Body of pancreas (tissue), 4 donors: ENCODE measurements at regions not wholly inside any gene's neighbourhood (a gene's known extent, or its start where the extent isn't known, plus 50 kb on each side); places are given as distances from the start of the nearest gene placed in this dataset.

Experiments
- ATAC-seq: fragments of 150-250 bp; one replicate; pipeline ENCODE4 v1.9.1; 2016
- DNase-seq, 4 donors: peaks; one replicate each; pipeline ENCODE4 v3.0.0-alpha.2; 2019
- H3K27ac ChIP-seq, 4 donors: fragments of 200-600 bp; sonication (generic); 1 replicate in 3 of 4; 2 replicates in 1 of 4; pipeline versions ENCODE4 v1.5.1 to v1.6.1; 2016 to 2019; ENCODE audit warnings: mild to moderate bottlenecking in 1 of 4, mixed read lengths in 1 of 4, moderate library complexity in 1 of 4
- H3K27me3 ChIP-seq, 2 donors: fragments of 200-600 bp; sonication (generic); one replicate each; pipeline ENCODE4 v1.6.0; 2016; ENCODE audit warnings: mild to moderate bottlenecking in 1 of 2
- H3K36me3 ChIP-seq, 2 donors: fragments of 200-600 bp; sonication (generic); replicated peaks in 1 of 2; 2 replicates each; pipeline ENCODE4 v1.5.1; 2016; ENCODE audit warnings: low read depth in 2 of 2; ENCODE audit not compliant: insufficient read depth in 1 of 2
- H3K4me1 ChIP-seq: fragments of 200-600 bp; sonication (generic); one replicate; pipeline ENCODE4 v1.6.0; 2016
- H3K4me3 ChIP-seq, 2 donors: fragments of 200-600 bp; sonication (generic); 1 replicate in 1 of 2; 2 replicates in 1 of 2; pipeline ENCODE4 v1.5.1; 2016 to 2019
- H3K9me3 ChIP-seq, 3 donors: fragments of 200-600 bp; sonication (generic); 1 replicate in 2 of 3; 2 replicates in 1 of 3; pipeline ENCODE4 v1.5.1; 2016
- CTCF ChIP-seq, 7 experiments: fragments of 450-650 bp in 4 of 7; fragments of 200-600 bp in 3 of 7; sonication (generic) in 3 of 7; IDR thresholded peaks; one replicate each; pipeline ENCODE4 v1.5.1; 2016 to 2019; ENCODE audit warnings: antibody characterized with exemption in 7 of 7
- POLR2A ChIP-seq, 3 donors: fragments of 450-650 bp; IDR thresholded peaks; one replicate each; pipeline ENCODE4 v1.6.1; 2016; ENCODE audit warnings: antibody characterized with exemption in 3 of 3, mild to moderate bottlenecking in 2 of 3
- WGBS, 2 donors: methylation state at CpG; one replicate each; pipeline ENCODE4 v1.1.5; 2017; 5-methylcytosine and 5-hydroxymethylcytosine counted together
- intact Hi-C: fragments of 100-400 bp; cut with DNase I; formaldehyde crosslinking; loops from one replicate; pipeline ENCODE4 v1.15.1; 2023

GRCh38 chr1:80706526-80706925, 1094.2 kb upstream of the ADGRL2 start:
- Histone ChIP-seq H3K9me3 (no peaks in the 10 kb centered on the region), H3K4me3 (no peak overlapping the region), H3K27ac (no peak overlapping the region), H3K27me3 (no peaks in the 10 kb centered on the region), H3K36me3 (no peaks in the 10 kb centered on the region), H3K4me1 (no peaks in the 10 kb centered on the region)
- 63 to 74% methylated on average over 1 of the region's 1 CpG for WGBS, 2 donors
- TF ChIP-seq POLR2A (IDR thresholded peaks at IDR 0.05) (no peak), CTCF (IDR thresholded peaks at IDR 0.05) (no peak)
- ATAC-seq (no peak), DNase-seq (no peak)
- intact Hi-C loops = no loop called here

GRCh38 chr1:80678438-80678837, 1122.3 kb upstream of the ADGRL2 start:
- no peak for DNase-seq
- H3K27me3 ChIP-seq = no peaks in the 10 kb centered on the region
- no peak for ATAC-seq
- H3K4me3 ChIP-seq = no peak overlapping the region
- intact Hi-C loops = no loop called here
- TF ChIP-seq CTCF (IDR thresholded peaks at IDR 0.05) = no peak
- TF ChIP-seq POLR2A (IDR thresholded peaks at IDR 0.05) = no peak
- H3K27ac ChIP-seq = no peak overlapping the region
- no peaks in the 10 kb centered on the region for H3K4me1 ChIP-seq
- no peaks in the 10 kb centered on the region for H3K36me3 ChIP-seq
- H3K9me3 ChIP-seq = no peaks in the 10 kb centered on the region
- 71 to 73% methylated on average over 5 of the region's 5 CpGs for WGBS, 2 donors

GRCh38 chr1:80675454-80675853, 1125.3 kb upstream of the ADGRL2 start:
- H3K27ac ChIP-seq = no peak overlapping the region

GRCh38 chr1:80673935-80674597, 1126.7 kb upstream of the ADGRL2 start:
- Histone ChIP-seq H3K4me1 (no peaks in the 10 kb centered on the region), H3K9me3 (no peaks in the 10 kb centered on the region), H3K27ac (no peak overlapping the region), H3K27me3 (no peaks in the 10 kb centered on the region), H3K36me3 (no peaks in the 10 kb centered on the region), H3K4me3 (no peak overlapping the region)
- ATAC-seq = no peak
- WGBS, 2 donors = 29 to 40% methylated on average over 3 of the region's 3 CpGs
- TF ChIP-seq POLR2A (IDR thresholded peaks at IDR 0.05) (no peak), CTCF (IDR thresholded peaks at IDR 0.05) (no peak)
- intact Hi-C loops = no loop called here
- DNase-seq = no peak

More at GRCh38 chr1:80675454-80675853, 1125.3 kb upstream of the ADGRL2 start:
- intact Hi-C loops = no loop called here
- Histone ChIP-seq H3K9me3 (no peaks in the 10 kb centered on the region), H3K4me3 (no peak overlapping the region), H3K36me3 (no peaks in the 10 kb centered on the region), H3K4me1 (no peaks in the 10 kb centered on the region), H3K27me3 (no peaks in the 10 kb centered on the region)
- TF ChIP-seq CTCF (IDR thresholded peaks at IDR 0.05) (no peak), POLR2A (IDR thresholded peaks at IDR 0.05) (no peak)
- ATAC-seq = no peak
- no peak for DNase-seq
- 63 to 71% methylated on average over 3 of the region's 3 CpGs for WGBS, 2 donors

- no peaks in the 10 kb centered on the region for H3K27me3 ChIP-seq
- ATAC-seq = no peak
- intact Hi-C loops = no loop called here
- H3K27ac ChIP-seq = no peak overlapping the region
- TF ChIP-seq CTCF (IDR thresholded peaks at IDR 0.05) (no peak), POLR2A (IDR thresholded peaks at IDR 0.05) (no peak)
- no peaks in the 10 kb centered on the region for H3K36me3 ChIP-seq
- no peaks in the 10 kb centered on the region for H3K4me1 ChIP-seq
- WGBS, 2 donors = 33 to 35% methylated on average over 1 of the region's 1 CpG
- DNase-seq = no peak
- H3K9me3 ChIP-seq = no peaks in the 10 kb centered on the region
- no peak overlapping the region for H3K4me3 ChIP-seq
Measured at GRCh38 chr1:80668372-80668771, 1132.4 kb upstream of the ADGRL2 start.
